HCT116 (cell line): ENCODE measurements at regions not wholly inside any gene's neighbourhood (a gene's known extent, or its start where the extent isn't known, plus 50 kb on each side); places are given as distances from the start of the nearest gene placed in this dataset.
A peak's percentile ranks its signal among the peaks of the same experiment; 100 is the strongest.

Experiments used
- CEBPB ChIP-seq: IDR thresholded peaks from 2 replicates; pipeline ENCODE4 v1.6.1; 2012; ENCODE audit warnings: low read depth
- CTCF ChIP-seq, 3 experiments: fragments of 200-600 bp in 1 of 3; sonication (generic) in 1 of 3; IDR thresholded peaks in 2 of 3; conservative IDR thresholded peaks in 1 of 3; 2 replicates each; pipeline ENCODE4 v1.5.1; 2012 to 2017; ENCODE audit warnings: low read depth in 2 of 3, low read length in 2 of 3, antibody characterized with exemption in 1 of 3, borderline replicate concordance in 1 of 3, control low read depth in 1 of 3, mild to moderate bottlenecking in 1 of 3, mixed read lengths in 1 of 3, mixed run types in 1 of 3, moderate library complexity in 1 of 3; ENCODE audit not compliant: insufficient read depth in 1 of 3
- EGR1 ChIP-seq: IDR thresholded peaks from 2 replicates; pipeline ENCODE4 v1.6.1; 2012; ENCODE audit warnings: low read depth
- EZH2 ChIP-seq: fragments of 200-600 bp; sonication (generic); IDR thresholded peaks from 2 replicates; pipeline ENCODE4 v1.6.1; 2017; ENCODE audit warnings: antibody characterized with exemption, mixed run types
- MAX ChIP-seq: IDR thresholded peaks from 2 replicates; pipeline ENCODE4 v1.6.1; 2012
- POLR2A ChIP-seq: IDR thresholded peaks from 2 replicates; pipeline ENCODE4 v1.7.0; 2011; ENCODE audit warnings: borderline replicate concordance; ENCODE audit not compliant: insufficient read depth, insufficient read length; ENCODE audit errors: extremely low read depth
- RAD21 ChIP-seq: IDR thresholded peaks from 2 replicates; pipeline ENCODE4 v1.6.1; 2012; ENCODE audit warnings: low read depth, mild to moderate bottlenecking
- SIN3A ChIP-seq: IDR thresholded peaks from 2 replicates; pipeline ENCODE4 v1.6.1; 2012; ENCODE audit warnings: low read depth
- SP1 ChIP-seq: IDR thresholded peaks from 2 replicates; pipeline ENCODE4 v1.6.1; 2012; ENCODE audit warnings: low read depth
- YY1 ChIP-seq: IDR thresholded peaks from 2 replicates; pipeline ENCODE4 v1.6.1; 2011; ENCODE audit warnings: low read length, low read depth, moderate library complexity, mild to moderate bottlenecking; ENCODE audit not compliant: insufficient replicate concordance; ENCODE audit errors: extremely low read depth

- TF ChIP-seq CTCF (IDR thresholded peaks at IDR 0.05 in 2 of 3, conservative IDR thresholded peaks at IDR 0.05 in 1 of 3; ENCODE audit: borderline replicate concordance in 1 of 3, insufficient read depth in 1 of 3, low read depth in 2 of 3, low read length in 2 of 3), result no peak
- no peak for TF ChIP-seq SIN3A
- peak; percentile 12; the same call in 1 of the 2 replicates for TF ChIP-seq RAD21
- no peak for TF ChIP-seq POLR2A
- peak; percentile 79 for TF ChIP-seq YY1
- TF ChIP-seq MAX, result no peak
- TF ChIP-seq EGR1, result no peak
- TF ChIP-seq CEBPB, result peak; percentile 93
- TF ChIP-seq EZH2, result no peak
- peak; percentile 81 for TF ChIP-seq SP1
Measured at GRCh38 chr12:87439990-87440827, 589.0 kb downstream of the C12orf50 start.
